LNCaP clone FGC (cell line): ENCODE measurements at regions not wholly inside any gene's neighbourhood (a gene's known extent, or its start where the extent isn't known, plus 50 kb on each side); places are given as distances from the start of the nearest gene placed in this dataset.

Experiments
- DNase-seq: peaks from one replicate; pipeline ENCODE4 v3.0.0-alpha.2; 2011; ENCODE audit warnings: low read depth
- H3K4me3 ChIP-seq: 2 replicates; pipeline ENCODE4 v1.5.1; 2011; ENCODE audit warnings: mild to moderate bottlenecking, low read depth, low read length, control low read depth
- TF ChIP-seq, protein P1 (sequence below): IDR thresholded peaks from 2 replicates; pipeline ENCODE4 v1.5.1; 2012; ENCODE audit warnings: mild to moderate bottlenecking; ENCODE audit not compliant: control insufficient read depth, insufficient read depth; ENCODE audit errors: extremely low read depth

DNA sequence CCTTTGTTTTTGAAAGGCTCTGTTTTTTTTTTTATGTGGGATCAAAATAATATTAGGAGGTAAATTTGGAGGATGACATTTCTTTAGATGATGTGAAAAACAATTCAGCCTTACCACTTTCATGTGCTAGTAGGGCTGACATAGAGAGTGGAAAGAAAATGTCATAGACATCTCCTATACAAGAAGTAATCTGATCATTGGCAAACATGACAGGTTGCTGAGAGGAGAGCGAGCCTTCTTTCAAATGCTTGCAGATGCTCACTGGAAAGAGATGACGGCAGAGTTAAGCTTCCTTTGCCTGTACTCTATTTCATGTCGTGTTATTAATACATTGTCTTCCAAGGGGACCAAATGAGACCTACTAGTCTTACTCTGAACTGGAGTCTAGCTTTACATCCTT lies 160.1 kb upstream of the DAP start:
- no peak overlapping the region for H3K4me3 ChIP-seq
- no peak for DNase-seq
- TF ChIP-seq, protein P1, sequence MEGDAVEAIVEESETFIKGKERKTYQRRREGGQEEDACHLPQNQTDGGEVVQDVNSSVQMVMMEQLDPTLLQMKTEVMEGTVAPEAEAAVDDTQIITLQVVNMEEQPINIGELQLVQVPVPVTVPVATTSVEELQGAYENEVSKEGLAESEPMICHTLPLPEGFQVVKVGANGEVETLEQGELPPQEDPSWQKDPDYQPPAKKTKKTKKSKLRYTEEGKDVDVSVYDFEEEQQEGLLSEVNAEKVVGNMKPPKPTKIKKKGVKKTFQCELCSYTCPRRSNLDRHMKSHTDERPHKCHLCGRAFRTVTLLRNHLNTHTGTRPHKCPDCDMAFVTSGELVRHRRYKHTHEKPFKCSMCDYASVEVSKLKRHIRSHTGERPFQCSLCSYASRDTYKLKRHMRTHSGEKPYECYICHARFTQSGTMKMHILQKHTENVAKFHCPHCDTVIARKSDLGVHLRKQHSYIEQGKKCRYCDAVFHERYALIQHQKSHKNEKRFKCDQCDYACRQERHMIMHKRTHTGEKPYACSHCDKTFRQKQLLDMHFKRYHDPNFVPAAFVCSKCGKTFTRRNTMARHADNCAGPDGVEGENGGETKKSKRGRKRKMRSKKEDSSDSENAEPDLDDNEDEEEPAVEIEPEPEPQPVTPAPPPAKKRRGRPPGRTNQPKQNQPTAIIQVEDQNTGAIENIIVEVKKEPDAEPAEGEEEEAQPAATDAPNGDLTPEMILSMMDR = no peak

- no peak for DNase-seq
- no peak overlapping the region for H3K4me3 ChIP-seq
- TF ChIP-seq, protein P1 = no peak
Observed at GRCh38 chr5:10920400-10920799, 159.4 kb upstream of the DAP start.

DNA sequence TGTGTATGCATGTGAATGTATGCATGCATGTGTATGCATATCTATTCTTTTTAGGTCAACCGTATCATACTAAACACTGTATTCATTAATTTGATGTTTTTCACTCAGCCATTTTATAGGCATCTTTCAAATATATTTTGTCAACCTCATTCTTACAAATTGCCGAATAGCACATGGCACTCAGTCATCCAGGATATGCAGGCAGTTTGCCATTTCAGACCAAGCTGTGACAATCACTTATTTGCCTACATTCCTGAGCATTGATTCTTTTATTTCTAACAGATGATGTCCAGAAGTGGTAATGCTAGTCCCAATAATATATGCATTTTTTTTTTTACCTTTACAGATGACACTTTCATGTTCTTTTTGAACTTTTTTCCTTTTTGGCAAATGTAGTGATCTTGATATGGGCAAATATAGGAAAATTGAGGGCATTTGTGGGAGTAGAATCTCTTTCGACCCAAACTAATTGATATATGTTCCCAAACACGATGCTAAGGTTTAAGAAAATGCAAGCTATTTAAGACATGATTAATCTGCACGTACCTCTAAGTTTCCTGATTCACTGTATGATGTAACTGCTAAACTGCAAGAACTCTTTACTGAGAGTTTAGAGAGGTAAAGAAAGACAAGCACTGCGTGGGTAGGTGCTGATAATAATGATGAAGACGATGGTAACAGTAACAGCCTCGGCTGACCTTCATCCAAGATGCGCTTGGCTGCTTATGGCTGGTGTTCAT lies 153.9 kb upstream of the DAP start:
- TF ChIP-seq, protein P1 = no peak

GRCh38 chr5:10913841-10914240 lies 152.8 kb upstream of the DAP start:
- no peak for DNase-seq
- TF ChIP-seq, protein P1 = no peak
- no peak overlapping the region for H3K4me3 ChIP-seq

More for the DNA sequence above, 153.9 kb upstream of the DAP start:
- no peak for DNase-seq
- H3K4me3 ChIP-seq = no peak overlapping the region

GRCh38 chr5:10913181-10913810 lies 152.3 kb upstream of the DAP start:
- TF ChIP-seq, protein P1 = no peak
- DNase-seq = no peak
- no peak overlapping the region for H3K4me3 ChIP-seq

DNA sequence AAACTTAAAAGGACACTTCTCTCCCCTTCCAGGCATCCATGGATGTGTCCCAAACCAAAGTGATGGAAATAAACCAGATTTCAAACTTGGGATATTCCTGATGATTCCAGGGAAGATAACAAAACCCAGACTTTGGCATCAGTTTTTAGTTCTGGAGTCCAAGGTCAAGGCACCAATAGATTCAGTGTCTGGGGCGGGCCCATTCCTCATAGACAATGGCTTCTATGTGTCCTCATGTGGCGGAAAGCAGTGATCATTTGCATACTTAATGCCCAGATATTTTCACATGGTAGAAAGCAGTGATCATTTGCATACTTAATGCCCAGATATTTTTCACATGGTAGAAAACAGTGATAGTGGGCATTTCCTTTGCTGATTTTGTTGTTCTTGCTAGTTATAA lies 151.4 kb upstream of the DAP start:
- TF ChIP-seq, protein P1 = no peak
- DNase-seq = no peak
- no peak overlapping the region for H3K4me3 ChIP-seq
